GM19452 (cell line): ENCODE measurements at regions not wholly inside any gene's neighbourhood (a gene's known extent, or its start where the extent isn't known, plus 50 kb on each side); places are given as distances from the start of the nearest gene placed in this dataset.

Experiments used
- ATAC-seq: cut with Tn5 transposase; IDR thresholded peaks from one replicate; pipeline ENCODE4 v1.9.1; 2021; ENCODE audit not compliant: unreplicated experiment

DNA sequence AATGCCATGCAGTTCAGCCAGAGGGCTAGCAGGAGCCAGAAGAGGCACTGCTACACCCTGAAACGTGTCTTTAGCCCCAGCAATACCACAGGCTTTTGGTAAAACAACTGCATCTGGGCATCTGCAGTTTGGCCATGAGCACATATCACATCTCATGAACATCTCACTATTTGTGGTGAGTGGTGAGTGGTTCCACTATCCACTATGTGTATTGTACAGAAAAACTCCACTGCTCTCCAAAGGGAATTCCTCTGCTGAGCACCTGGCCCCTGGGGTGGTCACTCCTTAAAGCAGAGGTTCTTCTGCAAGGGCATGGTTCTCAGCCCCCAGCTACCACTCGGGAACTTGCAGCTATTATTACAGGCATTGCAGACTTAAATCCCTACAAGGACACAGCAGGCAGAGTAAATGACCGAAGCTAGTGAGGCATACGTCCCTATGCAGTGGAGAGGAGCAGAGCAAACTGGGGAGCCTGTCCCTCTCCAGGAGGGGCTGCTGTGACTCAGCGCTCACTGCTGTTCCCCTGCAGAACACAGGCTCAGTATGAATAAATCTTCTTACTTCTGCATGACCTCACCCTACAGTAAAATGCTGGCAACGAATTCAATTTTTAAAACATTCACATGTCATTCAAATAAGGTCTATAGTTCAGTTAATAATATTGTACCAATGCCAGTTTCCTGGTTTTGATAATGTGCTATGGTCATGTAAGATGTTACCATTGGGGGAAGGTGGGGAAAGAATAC is 332.4 kb upstream of the ZNF507 start:
- no peak for ATAC-seq

DNA sequence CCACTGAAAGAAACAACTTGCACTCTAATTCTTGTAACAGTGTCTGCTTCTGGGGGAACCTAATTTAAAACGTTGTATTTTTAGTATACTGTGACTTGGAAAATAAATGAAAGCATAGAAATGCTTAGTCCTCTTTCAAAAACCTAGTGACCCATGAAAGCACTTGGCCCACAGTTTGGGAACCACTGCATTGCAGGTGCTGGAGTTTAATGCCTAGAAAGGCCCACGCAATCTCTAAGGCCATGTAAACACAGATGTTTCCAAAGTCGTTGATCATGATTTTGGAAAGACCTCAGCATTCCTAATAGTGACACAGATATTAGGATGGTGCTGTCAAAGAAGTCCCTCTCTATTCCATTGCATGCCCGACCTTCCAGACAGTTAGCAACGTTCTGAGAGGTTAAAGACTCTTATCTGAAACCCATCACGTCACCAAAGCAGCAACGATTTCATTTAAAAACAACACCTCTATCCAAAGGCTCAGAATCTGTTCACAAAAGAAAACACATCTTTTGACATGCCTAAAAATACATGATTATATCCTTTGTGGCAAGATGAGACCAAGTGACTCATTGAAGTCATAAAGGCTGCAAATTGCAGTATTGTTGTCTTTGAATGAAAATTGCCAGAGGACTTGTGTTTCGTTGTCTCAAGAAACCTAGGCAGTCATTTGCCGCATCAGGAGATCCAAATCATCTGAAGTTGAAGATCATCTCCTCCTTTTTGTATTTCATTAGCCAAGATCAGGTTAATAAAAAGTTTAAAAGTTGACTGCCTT is 328.0 kb upstream of the ZNF507 start:
- no peak for ATAC-seq

DNA sequence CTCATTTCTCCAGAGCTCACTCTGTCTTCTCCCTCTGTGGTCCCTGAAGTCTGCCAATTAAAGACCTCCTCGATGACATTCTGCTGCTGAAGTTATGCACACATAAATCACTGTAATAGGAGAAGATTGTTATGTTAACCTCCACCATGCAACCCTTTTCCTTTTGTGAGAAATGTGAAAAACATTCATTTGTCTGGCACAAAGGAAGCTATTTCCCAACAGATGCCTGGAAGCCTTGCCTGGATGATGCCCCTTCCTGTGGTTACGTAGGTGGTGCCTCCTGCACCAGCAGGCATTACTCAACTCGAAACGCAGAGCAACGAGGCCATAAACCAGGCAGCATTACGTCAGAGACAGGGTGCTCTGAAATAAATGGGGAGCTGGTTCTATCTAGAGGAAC is 327.4 kb upstream of the ZNF507 start:
- no peak for ATAC-seq

DNA sequence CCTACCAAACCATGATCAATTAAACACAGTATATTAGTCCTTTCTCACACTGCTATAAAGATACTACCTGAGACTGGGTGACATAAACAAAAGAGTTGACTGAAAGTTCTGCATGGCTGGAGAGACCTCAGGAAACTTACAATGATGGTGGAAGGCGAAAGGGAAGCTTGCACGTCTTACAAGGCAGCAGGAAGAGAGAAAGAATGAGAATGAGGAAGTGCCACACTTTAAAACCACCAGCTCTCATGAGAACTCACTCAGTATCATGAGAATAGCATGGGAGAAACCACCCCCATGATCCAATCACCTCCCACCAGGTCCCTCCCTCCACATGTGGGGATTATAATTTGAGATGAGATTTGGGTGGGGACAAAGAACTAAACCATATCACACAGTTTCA is 324.9 kb upstream of the ZNF507 start:
- ATAC-seq, result no peak

DNA sequence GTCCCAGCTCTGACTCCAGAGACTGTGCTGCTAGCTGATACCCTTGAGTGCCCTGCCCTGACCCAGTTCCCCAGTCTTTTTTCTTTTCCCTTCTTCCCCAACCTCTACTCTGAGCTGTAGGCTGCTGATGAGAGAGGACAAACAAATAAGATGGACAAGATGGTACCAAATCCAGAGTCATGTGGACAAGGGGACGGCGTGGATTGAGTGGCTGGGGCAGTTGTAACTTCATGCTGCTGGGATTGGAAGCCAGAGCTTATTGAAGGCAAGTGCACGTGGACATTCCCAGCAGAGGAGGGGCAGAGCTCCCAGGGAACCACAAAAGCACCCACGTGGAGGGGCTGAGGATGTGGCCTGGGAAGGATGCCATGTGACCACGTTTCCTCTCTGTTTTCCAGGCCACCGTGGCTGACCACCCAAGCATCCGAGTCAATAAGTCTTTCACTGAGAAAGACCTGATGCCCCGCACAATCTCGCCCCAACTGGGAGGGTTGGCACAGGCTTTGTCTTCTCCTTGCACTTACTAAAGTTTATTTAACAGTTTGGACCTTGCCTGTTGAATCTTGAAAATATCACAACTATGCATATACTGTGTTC is 323.3 kb upstream of the ZNF507 start:
- no peak for ATAC-seq

DNA sequence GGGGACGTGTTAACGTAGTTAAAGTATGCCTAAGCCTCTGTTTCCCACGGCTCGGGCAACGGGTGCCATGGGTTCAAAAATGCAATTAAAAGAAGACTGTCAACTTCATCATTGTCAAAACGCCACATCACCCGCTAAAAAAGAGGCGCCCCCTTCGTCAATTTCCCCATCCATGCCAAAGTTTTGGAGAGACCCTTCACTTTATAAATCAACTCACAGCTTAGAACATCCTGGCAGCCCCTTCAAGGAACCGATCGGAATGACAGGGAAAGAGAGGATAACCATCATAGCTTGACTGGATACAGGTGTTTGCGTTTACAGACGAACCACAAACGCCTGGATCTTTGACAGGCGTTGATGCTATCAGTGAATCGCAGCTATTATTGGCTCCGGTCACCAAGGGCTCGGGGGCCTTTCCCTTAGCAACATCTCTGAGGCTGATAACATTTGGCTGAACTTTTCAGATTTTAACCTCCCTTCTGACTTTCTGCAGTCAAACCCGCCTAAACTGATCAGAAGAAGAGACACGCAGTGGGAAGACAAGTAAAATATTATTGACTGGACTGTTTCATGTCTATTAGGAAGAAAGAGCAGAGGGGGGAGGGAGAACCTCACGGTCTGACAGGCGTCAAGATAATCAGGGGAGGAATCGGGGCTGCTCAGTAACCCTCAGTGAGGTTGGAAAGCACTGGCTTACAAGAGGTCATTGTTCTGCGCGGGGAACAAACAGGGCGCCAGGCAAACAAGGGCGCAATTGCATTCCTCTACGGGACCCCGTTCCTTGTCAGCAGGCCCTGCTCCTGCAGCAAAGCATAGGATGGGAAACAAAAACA is 322.5 kb upstream of the ZNF507 start:
- ATAC-seq, result no peak

DNA sequence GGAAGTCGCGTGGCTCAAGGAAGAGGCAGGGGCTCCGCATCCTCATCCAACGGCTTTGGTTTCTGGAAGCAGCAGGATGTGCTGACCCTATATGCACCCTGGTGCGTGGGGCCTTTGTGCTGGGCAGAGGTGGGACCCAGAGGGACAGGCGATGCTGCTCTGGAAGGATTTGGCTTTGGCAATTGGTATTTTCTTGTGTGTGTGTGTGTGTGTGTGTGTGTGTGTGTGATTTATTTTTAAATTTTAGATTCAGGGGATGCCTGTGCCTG is 321.9 kb upstream of the ZNF507 start:
- no peak for ATAC-seq

DNA sequence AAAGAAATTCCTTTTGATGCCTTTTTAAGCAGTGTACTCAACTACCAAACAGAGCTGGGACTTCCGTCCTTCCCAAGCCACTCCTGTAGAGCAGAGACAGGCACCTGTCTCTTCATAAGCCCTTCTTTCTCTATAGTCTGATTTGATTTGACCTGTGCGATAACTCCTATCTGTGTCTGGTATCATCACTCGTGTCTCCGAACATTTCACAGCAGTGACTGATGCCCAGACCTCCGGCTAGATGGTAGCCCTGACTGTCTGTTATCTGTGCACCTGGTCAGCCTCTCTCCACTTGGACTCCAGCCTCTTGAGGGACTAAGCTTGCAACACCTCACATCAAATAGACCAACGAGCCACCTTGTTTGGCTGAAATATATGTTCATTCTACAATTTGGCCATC is 316.2 kb upstream of the ZNF507 start:
- no peak for ATAC-seq

DNA sequence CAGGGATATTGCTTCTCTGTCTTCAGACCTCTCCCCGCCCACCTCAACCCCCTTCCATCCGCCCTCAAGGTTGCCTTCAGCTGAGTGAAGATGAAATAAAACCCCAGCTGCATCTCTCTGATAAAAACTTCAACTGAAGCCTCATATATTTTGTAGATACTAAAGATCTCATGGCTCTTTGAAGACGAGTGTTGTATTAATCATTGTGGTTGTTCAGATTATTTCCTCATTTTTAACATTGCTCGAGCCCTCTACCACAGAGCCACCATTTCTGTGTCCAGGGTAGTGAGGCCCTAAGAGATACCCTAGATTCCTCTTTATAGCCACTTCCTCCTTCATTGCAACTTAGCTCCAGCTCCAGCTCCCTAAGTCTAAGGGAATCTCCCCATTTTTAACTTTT is 312.8 kb upstream of the ZNF507 start:
- ATAC-seq, result no peak

DNA sequence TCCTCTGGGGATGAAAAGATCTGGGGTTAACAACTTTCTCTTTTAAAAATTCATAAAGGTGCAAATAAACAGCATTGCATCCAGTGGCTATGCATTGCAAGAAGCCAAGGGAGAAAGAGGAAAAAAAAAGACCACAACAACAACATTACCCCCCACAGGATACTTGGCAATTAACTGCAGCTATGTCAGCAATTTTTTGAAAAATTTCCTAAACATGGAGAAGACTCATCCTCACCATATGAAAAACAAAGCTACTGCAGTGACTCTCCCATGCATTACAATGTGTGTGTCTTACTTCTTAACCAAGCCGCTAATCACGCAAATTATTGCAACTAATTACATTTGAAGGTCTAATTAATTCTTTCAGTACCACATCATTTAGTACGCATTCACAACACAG is 309.8 kb upstream of the ZNF507 start:
- ATAC-seq, result no peak

DNA sequence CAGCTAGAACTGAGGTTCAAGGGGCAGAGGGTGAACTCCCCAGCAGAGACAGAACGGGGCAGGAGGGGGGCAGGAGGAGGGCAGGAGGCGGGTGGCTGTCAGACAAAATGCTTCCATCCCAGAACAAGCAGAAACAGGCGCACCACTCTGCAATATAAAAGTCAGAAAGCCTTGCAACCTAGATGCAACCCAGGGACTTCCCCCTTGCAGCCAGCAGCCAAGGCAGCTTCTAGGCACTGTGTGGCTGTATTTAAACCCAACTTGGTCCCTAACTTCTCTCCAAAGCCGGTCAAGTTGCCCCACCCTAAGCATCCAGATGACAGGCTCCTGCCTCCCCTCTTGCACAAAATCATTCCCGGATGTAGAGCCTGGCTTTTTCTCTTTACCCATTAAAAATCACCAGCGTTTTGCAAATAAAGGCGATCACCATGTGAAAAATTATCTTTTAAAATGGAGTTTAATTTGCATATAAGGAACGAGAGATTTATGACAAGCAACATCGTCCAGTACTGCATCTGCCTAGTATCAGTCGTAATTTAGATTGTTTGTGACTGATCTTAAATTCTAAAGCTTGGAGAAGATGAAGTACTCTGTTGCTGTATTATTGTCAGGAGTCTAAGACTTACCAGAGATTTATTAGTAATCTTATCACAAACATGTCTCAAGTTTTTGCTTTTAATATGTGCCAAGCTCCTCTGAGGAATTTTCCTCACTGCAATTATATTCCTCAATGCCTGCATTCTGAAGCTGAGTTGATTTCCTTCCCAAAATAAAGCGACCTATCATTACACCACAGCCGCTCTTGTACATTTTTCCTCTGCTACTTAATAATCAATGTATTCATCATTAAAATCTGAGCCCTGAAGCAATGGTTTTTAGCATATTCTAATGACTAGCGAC is 307.1 kb upstream of the ZNF507 start:
- ATAC-seq, result no peak

DNA sequence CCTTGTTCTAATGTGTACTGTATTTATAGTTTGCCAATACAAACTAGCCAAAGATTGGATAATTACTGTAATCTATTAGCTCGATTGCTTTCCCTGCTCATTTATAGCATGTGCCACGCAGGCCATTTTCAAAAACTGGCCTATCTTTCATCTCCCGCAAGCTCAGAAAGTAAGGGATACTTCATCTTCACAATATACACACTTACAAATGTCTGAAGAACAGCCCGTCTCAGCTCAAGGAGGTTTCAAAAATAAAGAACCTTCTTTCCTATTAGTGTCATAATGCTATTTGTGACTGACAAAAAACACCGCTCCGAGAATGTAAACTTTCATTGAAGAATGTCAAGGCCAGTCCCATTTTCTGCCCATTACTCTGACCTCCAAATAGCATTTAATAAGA is 306.4 kb upstream of the ZNF507 start:
- ATAC-seq, result no peak

DNA sequence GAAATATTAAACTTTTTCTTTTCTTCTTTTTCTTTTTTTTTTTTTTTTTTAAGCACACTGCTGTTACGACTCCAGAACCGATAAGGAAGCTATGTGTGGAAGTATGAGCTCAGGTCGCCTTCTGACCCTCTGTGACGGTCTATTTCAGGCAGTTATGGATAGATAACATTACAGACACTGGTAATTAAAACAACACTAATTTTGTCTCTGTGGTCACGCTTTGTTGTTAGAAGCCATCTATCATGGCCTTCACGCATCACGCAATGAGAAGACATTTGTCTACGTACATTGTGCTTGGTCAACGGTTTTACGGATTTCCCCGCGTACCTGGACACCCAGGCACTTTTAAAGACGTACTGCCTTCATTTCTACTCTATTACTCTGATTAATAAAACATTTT is 306.0 kb upstream of the ZNF507 start:
- ATAC-seq, result no peak

DNA sequence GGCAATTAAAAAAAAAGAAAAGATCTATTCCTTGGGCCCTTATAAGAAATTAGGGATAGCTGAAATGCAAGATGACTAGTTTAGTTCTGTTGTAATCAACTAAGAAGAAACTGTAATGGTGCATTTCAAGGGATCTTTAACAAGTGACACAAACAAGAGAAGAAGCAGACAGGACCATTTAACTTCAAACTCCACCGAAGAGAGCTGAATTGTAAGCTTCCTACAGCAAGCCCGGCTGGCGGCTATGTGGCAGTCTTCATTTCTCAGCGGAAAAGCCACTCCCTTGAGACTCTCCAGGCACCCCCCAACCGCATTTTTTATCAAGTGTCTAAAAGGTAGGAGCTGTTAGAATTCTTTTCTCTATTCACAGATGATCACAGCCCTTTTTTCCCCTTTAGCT is 305.2 kb upstream of the ZNF507 start:
- no peak for ATAC-seq

DNA sequence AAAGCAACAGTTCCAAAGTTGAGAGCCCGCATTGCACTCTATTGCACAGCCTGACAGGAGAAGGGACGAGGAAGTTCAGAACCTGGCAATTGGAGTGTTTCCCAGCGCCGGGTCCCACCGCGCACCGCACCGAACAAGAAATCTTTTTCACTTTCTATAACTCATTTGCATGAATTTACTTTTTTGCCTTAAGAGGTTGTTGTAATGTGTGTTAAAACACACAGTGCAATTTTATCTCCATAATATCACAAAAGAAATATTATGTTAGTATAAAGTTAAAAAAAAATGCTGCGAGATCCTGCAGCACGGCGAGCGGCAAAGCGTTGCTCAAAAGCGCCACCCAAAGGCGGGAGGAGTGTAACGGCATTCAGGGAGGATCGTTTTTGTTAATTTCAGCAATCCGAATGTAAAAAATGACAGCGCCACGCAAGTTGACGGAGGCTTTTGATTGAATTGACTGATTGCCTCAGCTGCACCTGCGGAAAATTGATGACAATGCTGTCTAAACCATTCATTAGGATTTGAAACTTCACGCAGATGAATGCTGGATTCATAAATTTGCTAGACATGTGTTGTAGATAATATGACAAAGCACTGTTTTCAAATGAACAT is 303.6 kb upstream of the ZNF507 start:
- no peak for ATAC-seq

DNA sequence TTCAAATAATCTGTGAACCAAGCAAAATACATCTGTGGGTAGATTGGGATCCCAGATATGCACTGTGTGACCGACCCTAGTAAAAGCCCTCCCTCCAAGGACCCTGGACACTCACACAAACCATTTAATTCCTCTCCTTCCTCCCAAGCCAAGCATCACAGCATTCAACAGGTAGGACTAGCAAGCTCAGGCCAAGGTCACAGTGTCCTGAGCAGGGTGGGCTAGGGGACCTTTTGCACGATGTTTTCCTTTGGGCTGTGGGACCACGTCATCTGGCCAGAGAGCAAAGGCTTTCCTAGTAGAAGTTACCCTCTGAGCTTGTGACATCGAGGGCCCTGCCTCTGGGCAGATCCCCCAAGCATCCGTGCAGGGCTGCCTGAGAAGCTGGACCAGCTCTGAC is 297.6 kb upstream of the ZNF507 start:
- no peak for ATAC-seq

DNA sequence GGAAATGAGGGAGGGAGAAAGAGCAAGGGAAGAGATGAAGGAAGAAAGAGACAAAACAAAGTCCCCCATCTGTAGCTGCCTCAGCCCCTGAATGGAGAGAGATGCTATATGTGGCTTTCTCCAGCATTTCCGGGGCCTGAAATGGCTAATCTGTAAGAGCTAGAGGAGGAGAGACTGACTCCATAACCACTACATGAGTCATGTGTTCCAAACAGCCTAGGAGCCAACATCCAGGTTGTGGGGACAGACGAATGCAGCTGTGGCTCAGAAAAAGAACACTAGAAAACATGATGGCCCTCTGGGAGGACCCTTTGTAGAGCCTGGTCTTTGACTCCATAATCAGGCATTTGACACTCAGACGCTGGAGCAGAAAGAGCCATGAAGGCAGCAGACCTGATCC is 292.0 kb upstream of the ZNF507 start:
- ATAC-seq, result no peak

DNA sequence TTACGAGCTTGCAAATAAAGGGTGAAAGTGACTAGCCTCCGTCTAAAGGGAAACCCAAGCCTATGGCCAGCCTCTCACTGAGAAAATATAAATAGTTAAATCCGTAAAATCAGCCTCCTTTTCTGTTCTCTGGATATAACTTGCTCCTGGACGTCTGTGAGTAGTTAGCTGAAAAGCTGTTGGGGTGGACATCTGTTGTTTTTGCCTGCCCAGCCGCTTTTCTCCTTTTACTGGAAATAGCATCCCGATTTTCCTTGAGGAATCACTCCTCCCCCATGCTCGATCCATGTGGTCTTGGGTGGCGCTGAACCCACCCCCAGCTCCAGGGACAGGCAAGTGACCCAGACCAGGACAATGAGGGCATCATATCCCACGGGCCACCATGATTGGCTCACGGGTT is 291.5 kb upstream of the ZNF507 start:
- no peak for ATAC-seq

DNA sequence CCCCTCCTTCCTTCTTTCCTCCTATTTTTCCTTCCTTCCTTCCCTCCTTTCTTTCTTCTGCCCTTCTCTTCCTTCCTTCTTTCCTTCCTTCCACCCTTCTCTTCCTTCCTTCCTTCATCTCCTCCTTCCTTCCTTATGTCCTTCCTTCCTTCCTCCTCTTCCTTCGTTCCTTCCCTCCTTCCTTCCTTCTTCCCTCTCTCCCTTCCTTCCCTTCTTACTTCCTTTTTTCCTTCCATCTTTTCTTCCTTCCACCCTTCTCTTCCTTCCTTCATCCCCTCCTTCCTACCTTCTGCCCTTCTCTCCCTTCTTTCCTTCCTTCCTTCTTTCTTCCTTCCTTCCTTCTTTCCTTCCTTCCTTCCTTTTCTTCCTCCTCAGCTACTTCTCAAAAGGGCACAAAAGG is 287.3 kb upstream of the ZNF507 start:
- ATAC-seq, result no peak

DNA sequence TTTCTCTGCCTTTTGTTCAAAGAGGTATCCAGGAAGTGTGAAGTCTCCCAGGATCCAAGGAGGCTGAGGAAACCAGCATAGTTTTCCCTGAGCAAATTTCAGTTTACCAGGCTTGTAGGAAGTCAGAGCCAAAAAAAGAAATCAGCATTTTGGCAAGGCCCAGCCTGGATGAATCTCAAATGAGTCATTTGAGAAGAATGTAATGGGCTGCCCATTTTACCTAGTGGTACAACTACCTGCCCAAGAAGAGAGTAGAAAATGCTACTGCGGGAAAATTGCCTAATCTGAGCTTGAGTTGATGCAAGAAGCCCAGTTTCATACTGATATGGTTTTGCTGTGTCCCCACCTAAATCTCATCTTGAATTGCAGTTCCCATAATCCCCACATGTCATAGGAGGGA is 284.1 kb upstream of the ZNF507 start:
- no peak for ATAC-seq
